HG02870 (cell line): ENCODE measurements at regions not wholly inside any gene's neighbourhood (a gene's known extent, or its start where the extent isn't known, plus 50 kb on each side); places are given as distances from the start of the nearest gene placed in this dataset.
"Not testable (repeated sequence)": the region's sequence is repeated elsewhere in the genome, so short reads cannot be mapped to it uniquely, and the experiment has no call there.

ENCODE experiments used
- ATAC-seq: cut with Tn5 transposase; IDR thresholded peaks from one replicate; pipeline ENCODE4 v1.9.1; 2021; ENCODE audit warnings: mild to moderate bottlenecking, moderate library complexity; ENCODE audit not compliant: unreplicated experiment

DNA sequence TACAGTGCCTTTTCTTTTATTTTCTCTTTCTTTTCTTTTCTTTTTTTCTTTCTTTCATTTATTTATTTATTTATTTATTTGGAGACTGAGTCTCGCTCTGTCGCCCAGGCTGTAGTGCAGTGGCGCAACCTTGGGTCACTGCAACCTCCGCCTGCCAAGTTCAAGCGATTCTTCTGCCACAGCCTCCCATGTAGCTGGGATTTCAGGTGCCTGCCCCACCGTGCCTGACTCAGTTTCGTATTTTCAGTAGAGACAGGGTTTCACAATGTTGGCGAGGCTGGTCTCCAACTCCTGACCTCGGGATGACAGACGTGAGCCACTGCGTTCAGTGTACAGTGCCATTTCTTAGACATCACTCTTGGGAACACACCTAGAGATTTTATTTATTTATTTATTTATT, 110.0 kb upstream of the ANKRD30BL start:
- ATAC-seq = not testable (repeated sequence)

DNA sequence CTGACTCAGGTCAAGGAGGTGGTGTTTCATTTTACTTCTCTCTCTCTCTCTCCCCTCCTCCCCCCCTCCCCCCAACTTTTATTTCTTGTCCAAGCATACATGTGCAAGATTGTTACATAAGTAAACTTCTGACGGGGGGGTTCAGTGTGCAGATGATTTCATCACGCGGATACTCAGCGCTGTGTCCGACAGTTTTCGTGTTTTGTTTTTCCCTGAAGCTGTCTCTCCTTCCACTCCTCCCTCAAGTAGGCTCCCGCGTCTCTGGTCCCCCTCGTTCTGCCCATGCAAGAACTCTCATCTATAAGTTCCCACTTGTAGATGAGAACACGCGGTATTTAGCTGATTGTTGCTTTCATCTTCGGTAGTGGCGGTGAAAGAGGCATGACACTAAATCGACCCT, 111.0 kb upstream of the ANKRD30BL start:
- no peak for ATAC-seq

- ATAC-seq = not testable (repeated sequence)
These were observed 111.8 kb upstream of the ANKRD30BL start for GRCh38 chr2:132273585-132273984.

DNA sequence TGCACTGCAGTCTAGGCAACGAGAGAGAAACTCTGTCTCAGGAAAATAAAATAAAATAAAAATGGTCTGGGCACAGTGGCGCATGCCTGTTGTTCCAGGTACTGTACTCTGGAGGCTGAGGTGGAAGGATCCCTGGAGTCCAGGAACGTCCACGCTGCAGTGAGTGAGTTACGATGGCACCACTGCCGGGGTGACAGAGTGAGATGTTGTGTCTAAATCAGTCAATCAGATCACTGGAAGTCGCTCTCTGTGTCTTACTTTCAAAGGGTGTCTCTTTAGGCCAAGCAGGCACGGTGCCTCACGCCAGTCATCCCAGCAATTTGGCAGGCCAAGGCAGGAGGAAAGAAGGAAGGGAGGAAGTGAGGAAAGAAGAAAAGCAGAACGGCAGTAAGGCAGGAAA, 112.2 kb upstream of the ANKRD30BL start:
- ATAC-seq = no peak

- no peak for ATAC-seq
These were observed 113.6 kb upstream of the ANKRD30BL start for GRCh38 chr2:132275396-132275795.

- ATAC-seq = no peak
These were observed 114.8 kb upstream of the ANKRD30BL start for GRCh38 chr2:132276571-132276981.

DNA sequence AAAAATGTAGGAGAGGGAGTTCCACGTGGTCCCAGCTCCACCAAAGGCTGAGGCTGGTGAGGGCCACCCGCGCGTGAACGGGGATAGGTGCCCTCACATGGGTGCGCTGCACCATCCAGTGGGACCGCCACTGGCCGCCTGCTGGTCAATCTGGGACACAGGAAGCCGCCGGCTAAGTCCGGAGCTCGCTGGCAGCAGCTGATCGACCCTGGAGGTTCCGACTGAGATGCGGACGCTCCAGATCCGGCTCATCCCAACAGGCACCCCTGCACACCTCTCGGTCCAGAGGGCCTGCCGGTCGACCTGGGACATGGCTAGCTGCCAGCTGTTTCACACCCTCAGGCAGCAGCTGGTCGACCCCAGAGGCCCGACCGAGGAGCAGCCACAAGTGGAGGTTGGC, 116.5 kb upstream of the ANKRD30BL start:
- no peak for ATAC-seq

DNA sequence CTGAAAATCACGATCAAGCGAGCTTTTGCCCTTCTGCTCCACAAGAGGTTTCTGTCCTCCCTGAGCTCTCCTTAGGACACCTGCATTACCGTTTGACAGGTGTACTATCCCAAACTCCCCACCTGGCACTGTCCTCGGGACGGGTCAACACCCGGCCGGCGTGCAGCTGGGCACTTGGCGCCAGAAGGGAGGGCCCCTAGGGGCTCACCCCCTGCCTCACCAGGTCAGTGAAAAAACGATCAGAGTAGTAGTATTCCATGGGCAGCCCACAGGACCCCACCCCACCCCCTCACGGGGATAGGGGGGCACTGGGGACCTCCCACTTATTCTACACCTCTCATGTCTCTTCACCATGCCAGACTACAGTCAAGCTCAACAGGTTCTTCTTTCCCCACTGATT, 117.6 kb upstream of the ANKRD30BL start:
- ATAC-seq = no peak

GRCh38 chr2:132279930-132280615, 118.3 kb upstream of the ANKRD30BL start:
- ATAC-seq = no peak

GRCh38 chr2:132280912-132281311, 119.2 kb upstream of the ANKRD30BL start:
- no peak for ATAC-seq

- not testable (repeated sequence) for ATAC-seq
These were observed 120.4 kb upstream of the ANKRD30BL start for GRCh38 chr2:132282104-132282503.

DNA sequence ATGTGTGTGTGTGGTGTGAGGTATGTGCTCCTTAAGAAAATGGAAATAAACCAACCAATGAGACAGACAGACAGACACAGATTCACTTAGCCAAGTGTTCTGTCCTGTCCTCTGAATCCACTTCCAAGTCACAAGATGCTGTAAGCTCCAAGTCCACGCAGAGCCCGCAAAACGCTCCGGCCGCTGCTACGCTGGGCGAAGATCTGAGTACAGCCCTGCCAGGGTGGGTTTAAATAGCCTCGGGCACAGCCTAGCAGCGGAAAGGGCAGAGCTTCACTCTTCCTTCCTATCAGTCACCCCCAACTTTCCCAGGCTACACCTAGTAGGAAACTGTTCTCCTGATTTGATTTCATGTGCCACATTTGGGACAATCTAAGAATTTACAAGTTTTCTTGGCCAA, 121.2 kb upstream of the ANKRD30BL start:
- ATAC-seq = no peak

DNA sequence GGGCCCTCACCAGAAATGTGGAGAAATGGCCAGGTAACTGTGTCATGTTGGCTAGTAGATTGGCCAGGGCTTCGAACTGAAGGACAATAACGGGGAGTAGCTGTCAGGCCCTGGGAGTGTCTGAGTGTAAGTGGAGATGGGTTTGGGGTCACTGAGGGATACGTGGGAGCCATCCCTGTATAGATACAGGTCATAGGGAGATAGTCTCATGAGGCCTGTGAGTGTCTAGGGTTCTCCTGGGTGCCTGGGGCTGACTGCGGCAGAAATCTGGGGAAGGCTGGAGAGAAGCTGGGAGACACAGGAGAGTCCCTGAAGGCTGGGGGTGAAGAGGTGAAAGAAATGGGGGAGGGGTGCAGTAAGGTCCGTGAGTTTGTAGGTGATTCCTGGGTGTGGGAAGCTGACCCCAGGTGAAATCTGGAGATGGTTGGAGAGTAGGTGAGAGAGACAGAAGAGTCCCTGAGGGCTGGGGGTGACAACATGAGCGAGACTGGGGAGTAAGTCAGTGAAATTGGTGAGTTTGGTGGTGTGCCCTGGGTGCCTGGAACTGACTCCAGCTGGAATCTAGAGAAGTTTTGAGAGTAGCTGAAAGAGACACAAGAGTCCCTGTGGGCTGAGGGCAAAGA, 124.6 kb upstream of the ANKRD30BL start:
- not testable (repeated sequence) for ATAC-seq

DNA sequence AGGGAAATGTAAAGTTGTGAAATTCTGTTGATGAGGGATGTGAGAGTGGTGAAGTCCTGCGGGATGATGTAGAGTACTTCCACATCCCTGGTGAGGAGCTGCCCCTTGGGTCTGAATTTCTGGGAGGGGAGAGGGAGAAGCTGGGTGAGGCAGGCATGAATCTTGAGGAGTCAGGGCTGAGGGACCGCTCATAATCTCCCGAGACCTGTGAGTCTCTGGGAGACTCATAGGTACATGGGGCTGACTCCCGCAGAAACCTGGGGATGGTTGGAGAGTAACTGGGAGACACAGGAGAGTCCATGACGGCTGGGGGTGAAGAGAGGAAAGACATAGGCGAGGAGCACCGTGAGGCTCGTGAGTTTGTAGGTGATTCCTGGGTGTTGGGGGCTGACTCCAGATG, 126.2 kb upstream of the ANKRD30BL start:
- ATAC-seq = not testable (repeated sequence)

DNA sequence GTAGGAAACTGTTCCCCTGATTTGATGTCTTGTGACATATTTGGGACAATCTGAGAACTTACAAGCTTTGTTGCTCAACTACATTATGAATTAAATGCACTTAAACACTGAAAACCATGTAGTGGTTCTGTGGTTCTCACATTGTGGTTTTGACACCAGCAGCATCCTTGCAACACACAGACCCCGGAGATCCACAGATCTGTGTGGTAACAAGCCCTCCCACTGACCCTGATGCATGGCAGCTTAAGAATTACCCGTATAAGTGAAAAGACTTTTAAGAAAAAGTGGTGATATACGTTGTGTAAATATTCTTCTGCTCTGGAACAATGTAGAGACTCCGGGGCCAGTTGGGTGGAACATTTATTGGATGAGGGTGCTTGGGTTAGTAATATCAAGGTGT, 127.4 kb upstream of the ANKRD30BL start:
- not testable (repeated sequence) for ATAC-seq

DNA sequence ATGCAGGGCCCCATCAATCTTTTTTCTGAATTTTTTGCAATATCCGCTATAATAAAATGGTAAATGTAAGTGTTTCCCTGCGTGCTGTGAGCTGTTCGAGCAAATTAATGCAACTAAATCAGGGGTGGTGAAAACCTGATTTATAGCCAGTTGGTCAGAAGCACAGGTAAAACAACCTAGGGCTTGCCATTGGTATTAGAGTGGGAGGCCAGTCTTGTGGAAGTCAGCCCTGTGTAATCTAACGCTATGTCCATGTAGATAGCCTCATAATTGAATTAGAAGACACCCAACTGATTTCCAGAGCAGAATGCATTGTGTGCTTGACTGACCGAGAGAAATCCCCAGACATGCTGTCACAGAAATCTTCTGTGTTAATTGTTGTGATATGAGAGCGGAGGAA, 126.8 kb upstream of the GPR39 start:
- ATAC-seq = not testable (repeated sequence)

- ATAC-seq = not testable (repeated sequence)
These were observed 115.8 kb upstream of the GPR39 start for GRCh38 chr2:132300592-132301378.

DNA sequence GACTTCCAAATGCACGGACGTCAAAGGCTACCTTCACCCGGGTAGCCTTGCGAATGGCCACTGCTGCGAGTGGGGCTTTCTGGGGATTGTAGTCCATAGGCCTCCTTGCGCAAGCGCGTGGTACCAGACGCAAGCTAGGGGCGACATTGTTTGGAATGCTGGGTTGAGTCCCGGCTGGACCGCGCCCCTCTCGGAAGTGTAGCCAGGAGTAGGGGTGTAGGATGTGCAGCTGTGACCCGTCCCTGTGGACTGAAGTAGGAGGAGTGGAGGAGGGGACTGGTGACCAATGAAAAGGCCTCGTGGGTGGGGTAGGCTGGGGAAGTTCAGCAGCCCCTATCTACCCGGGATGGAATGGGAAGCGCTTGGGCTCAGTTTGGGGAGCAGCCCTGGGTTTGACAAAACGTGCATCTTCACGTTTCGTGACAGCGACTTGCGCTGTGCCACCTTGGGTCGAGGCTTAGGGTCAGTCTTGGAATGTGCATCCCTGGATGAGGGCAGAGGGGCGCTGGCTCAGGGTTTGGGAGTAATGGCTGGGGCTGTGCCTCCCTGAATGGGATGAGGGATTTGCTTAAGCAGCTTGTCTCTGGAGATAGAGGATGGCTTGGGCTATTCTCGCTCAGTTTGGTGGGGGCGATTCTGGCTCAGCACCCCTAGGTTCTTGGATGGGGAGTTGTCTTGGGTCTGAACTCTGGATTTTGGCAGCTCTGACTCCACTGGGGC, 111.8 kb upstream of the GPR39 start:
- peak; percentile 61 for ATAC-seq

GRCh38 chr2:132307613-132308198, 108.9 kb upstream of the GPR39 start:
- not testable (repeated sequence) for ATAC-seq

DNA sequence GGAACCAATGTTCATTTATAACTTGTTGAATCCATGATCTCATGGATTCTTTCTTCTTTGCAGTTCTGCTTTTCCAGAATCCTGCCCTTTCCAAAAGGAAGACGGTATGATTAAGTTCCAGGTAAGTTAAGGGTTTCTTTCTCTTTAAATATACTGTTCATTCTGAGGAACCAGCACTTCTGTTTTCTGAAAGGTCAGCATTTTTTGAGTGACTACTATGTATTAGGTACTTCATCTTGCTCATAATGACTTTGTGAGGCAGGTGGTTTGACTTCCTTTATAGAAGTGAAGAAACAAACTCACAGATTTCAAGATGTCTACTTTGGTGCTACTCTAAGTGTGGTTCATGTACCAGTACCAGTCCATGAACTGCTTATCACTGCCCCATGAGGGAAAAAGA, 107.4 kb upstream of the GPR39 start:
- not testable (repeated sequence) for ATAC-seq

DNA sequence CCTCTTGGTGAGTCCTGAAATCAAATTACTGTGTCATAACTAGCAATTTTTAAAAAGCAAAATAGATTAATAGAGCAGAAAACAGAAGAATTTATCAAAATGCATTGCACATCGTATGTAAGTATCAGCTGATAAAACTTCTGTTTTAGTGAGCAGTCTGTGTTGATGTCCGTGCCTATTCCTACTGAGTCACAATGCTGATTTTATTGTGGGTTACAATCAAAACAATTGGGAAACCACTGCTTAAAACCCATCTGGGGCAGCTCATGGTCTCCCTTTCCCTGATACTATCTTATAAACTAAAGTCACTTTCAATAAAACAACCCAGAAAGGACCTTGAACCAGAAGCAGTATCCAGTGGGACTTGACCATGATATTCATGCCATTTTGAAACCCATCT, 101.1 kb upstream of the GPR39 start:
- not testable (repeated sequence) for ATAC-seq
